Erythroblast (primary cell): ENCODE measurements at regions not wholly inside any gene's neighbourhood (a gene's known extent, or its start where the extent isn't known, plus 50 kb on each side); places are given as distances from the start of the nearest gene placed in this dataset.

Experiments
- GATA1 ChIP-seq: IDR thresholded peaks from 2 replicates; pipeline ENCODE4 v1.6.1; 2011; ENCODE audit warnings: low read depth, mild to moderate bottlenecking, control low read depth, low read length, moderate library complexity
- POLR2A ChIP-seq: IDR thresholded peaks from 2 replicates; pipeline ENCODE4 v1.6.1; 2011; ENCODE audit warnings: mild to moderate bottlenecking, low read length

- TF ChIP-seq POLR2A (no peak), GATA1 (no peak)
Measured at GRCh38 chr16:79366635-79367034, 233.9 kb downstream of the MAF start.
